Gastroesophageal sphincter (tissue), 4 donors: ENCODE measurements at regions not wholly inside any gene's neighbourhood (a gene's known extent, or its start where the extent isn't known, plus 50 kb on each side); places are given as distances from the start of the nearest gene placed in this dataset.

Source experiments
- ATAC-seq: fragments of 150-250 bp; one replicate; pipeline ENCODE4 v1.9.1; 2016; ENCODE audit warnings: mild to moderate bottlenecking, moderate library complexity
- H3K27ac ChIP-seq, 4 donors: fragments of 200-600 bp; sonication (generic) in 3 of 4; 1 replicate in 3 of 4; 2 replicates in 1 of 4; pipeline ENCODE4 v1.5.1; 2016 to 2019
- H3K27me3 ChIP-seq: fragments of 200-600 bp; sonication (generic); one replicate; pipeline ENCODE4 v1.5.1; 2019
- H3K36me3 ChIP-seq, 2 donors: fragments of 200-600 bp; sonication (generic); one replicate each; pipeline ENCODE4 v1.5.1; 2019; ENCODE audit warnings: control low read depth in 1 of 2
- H3K4me1 ChIP-seq, 3 donors: fragments of 200-600 bp; sonication (generic); 1 replicate in 2 of 3; 2 replicates in 1 of 3; pipeline ENCODE4 v1.5.1; 2016 to 2019; ENCODE audit warnings: control low read depth in 2 of 3
- H3K4me3 ChIP-seq, 2 donors: fragments of 200-600 bp; sonication (generic); one replicate each; pipeline ENCODE4 v1.5.1; 2019; ENCODE audit warnings: mild to moderate bottlenecking in 1 of 2, moderate library complexity in 1 of 2
- H3K9me3 ChIP-seq, 3 donors: fragments of 200-600 bp; sonication (generic); one replicate each; pipeline ENCODE4 v1.5.1; 2017 to 2019; ENCODE audit warnings: control low read depth in 2 of 3
- CTCF ChIP-seq, 4 experiments: fragments of 200-600 bp in 2 of 4; fragments of 450-650 bp in 2 of 4; sonication (generic) in 1 of 4; IDR thresholded peaks; one replicate each; pipeline ENCODE4 v1.5.1; 2017 to 2019; ENCODE audit warnings: antibody characterized with exemption in 4 of 4, mild to moderate bottlenecking in 2 of 4, moderate library complexity in 2 of 4
- EP300 ChIP-seq: sonication (generic); formaldehyde crosslinking; IDR thresholded peaks from one replicate; pipeline ENCODE4 v1.6.1; 2017; ENCODE audit warnings: antibody characterized with exemption, mild to moderate bottlenecking
- POLR2A ChIP-seq, 2 donors: fragments of 450-650 bp; IDR thresholded peaks; one replicate each; pipeline ENCODE4 v1.6.1; 2017; ENCODE audit warnings: antibody characterized with exemption in 2 of 2, mild to moderate bottlenecking in 2 of 2, moderate library complexity in 1 of 2
- POLR2AphosphoS5 ChIP-seq: sonication (generic); formaldehyde crosslinking; IDR thresholded peaks from one replicate; pipeline ENCODE4 v1.6.1; 2017; ENCODE audit warnings: antibody characterized with exemption
- WGBS, 2 donors: methylation state at CpG; one replicate each; pipeline ENCODE4 v1.1.5; 2018; ENCODE audit warnings: low coverage in 1 of 2; 5-methylcytosine and 5-hydroxymethylcytosine counted together

- Histone ChIP-seq H3K9me3 (no peaks in the 10 kb centered on the region), H3K4me1 (no peaks in the 10 kb centered on the region), H3K27me3 (no peaks in the 10 kb centered on the region), H3K4me3 (no peak overlapping the region), H3K36me3 (no peaks in the 10 kb centered on the region), H3K27ac (no peak overlapping the region)
- ATAC-seq: no peak
- TF ChIP-seq POLR2AphosphoS5 (peak; percentile 15), CTCF (IDR thresholded peaks at IDR 0.05) (no peak), EP300 (no peak), POLR2A (IDR thresholded peaks at IDR 0.05) (no peak)
- WGBS, 2 donors: 22 to 33% methylated on average over 1 of the region's 1 CpG
These were observed 154.1 kb upstream of the CDH12 start for GRCh38 chr5:23007236-23007635.

- Histone ChIP-seq H3K27me3 (no peaks in the 10 kb centered on the region), H3K36me3 (no peaks in the 10 kb centered on the region), H3K9me3 (no peaks in the 10 kb centered on the region), H3K27ac (no peak overlapping the region), H3K4me1 (no peaks in the 10 kb centered on the region), H3K4me3 (no peak overlapping the region)
- TF ChIP-seq POLR2A (IDR thresholded peaks at IDR 0.05): no peak
- no peak for TF ChIP-seq POLR2AphosphoS5
- no peak for TF ChIP-seq EP300
- no peak for TF ChIP-seq CTCF (IDR thresholded peaks at IDR 0.05)
- 86 to 94% methylated on average over 3 of the region's 3 CpGs for WGBS, 2 donors
- no peak for ATAC-seq
These were observed 148.0 kb upstream of the CDH12 start for GRCh38 chr5:23001120-23001519.

- H3K4me3 ChIP-seq: no peak overlapping the region
- ATAC-seq: no peak
- H3K27me3 ChIP-seq: no peaks in the 10 kb centered on the region
These were observed 145.6 kb upstream of the CDH12 start for GRCh38 chr5:22998774-22999173.

GRCh38 chr5:22998362-22998761 lies 145.2 kb upstream of the CDH12 start:
- H3K27ac ChIP-seq: no peak overlapping the region
- ATAC-seq: no peak
- TF ChIP-seq POLR2AphosphoS5 (no peak), EP300 (no peak), POLR2A (IDR thresholded peaks at IDR 0.05) (no peak), CTCF (IDR thresholded peaks at IDR 0.05) (no peak)

More at GRCh38 chr5:22998774-22999173, 145.6 kb upstream of the CDH12 start:
- Histone ChIP-seq H3K9me3 (no peaks in the 10 kb centered on the region), H3K4me1 (no peaks in the 10 kb centered on the region), H3K36me3 (no peaks in the 10 kb centered on the region), H3K27ac (no peak overlapping the region)
- 14 to 29% methylated on average over 1 of the region's 1 CpG for WGBS, 2 donors
- no peak for TF ChIP-seq EP300
- no peak for TF ChIP-seq POLR2A (IDR thresholded peaks at IDR 0.05)
- TF ChIP-seq POLR2AphosphoS5: no peak
- no peak for TF ChIP-seq CTCF (IDR thresholded peaks at IDR 0.05)

GRCh38 chr5:22988937-22989336 lies 135.8 kb upstream of the CDH12 start:
- Histone ChIP-seq H3K4me1 (no peaks in the 10 kb centered on the region), H3K27ac (no peak overlapping the region), H3K36me3 (no peaks in the 10 kb centered on the region), H3K9me3 (peaks cover 0 to 6% (median 0%) of the 10 kb centered on the region in 3 donors), H3K4me3 (no peak overlapping the region), H3K27me3 (no peaks in the 10 kb centered on the region)
- whole genome bisulfite sequencing, 2 donors: 81 to 98% methylated on average over 6 of the region's 6 CpGs
- TF ChIP-seq POLR2A (IDR thresholded peaks at IDR 0.05) (no peak), POLR2AphosphoS5 (no peak), EP300 (no peak), CTCF (IDR thresholded peaks at IDR 0.05) (no peak)
- ATAC-seq: no peak

More at GRCh38 chr5:22998362-22998761, 145.2 kb upstream of the CDH12 start:
- H3K27me3 ChIP-seq: no peaks in the 10 kb centered on the region
- H3K4me3 ChIP-seq: no peak overlapping the region
- no peaks in the 10 kb centered on the region for H3K36me3 ChIP-seq
- no peaks in the 10 kb centered on the region for H3K9me3 ChIP-seq
- no peaks in the 10 kb centered on the region for H3K4me1 ChIP-seq
